Stomach (tissue), 4 donors: ENCODE measurements at regions not wholly inside any gene's neighbourhood (a gene's known extent, or its start where the extent isn't known, plus 50 kb on each side); places are given as distances from the start of the nearest gene placed in this dataset.

Source experiments
- CTCF ChIP-seq, 7 experiments: fragments of 450-650 bp in 4 of 7; fragments of 200-600 bp in 3 of 7; sonication (generic) in 3 of 7; IDR thresholded peaks; one replicate each; pipeline ENCODE4 v1.5.1; 2016 to 2019; ENCODE audit warnings: antibody characterized with exemption in 7 of 7, control low read depth in 2 of 7, mild to moderate bottlenecking in 1 of 7
- EP300 ChIP-seq: sonication (generic); formaldehyde crosslinking; IDR thresholded peaks from one replicate; pipeline ENCODE4 v1.6.1; 2017; ENCODE audit warnings: antibody characterized with exemption
- POLR2A ChIP-seq, 4 donors: fragments of 450-650 bp; IDR thresholded peaks; one replicate each; pipeline ENCODE4 v1.6.1; 2016; ENCODE audit warnings: antibody characterized with exemption in 4 of 4, control low read depth in 2 of 4, mild to moderate bottlenecking in 1 of 4, moderate library complexity in 1 of 4
- POLR2AphosphoS5 ChIP-seq, 3 donors: sonication (generic); formaldehyde crosslinking; IDR thresholded peaks; one replicate each; pipeline ENCODE4 v1.6.1; 2016; ENCODE audit warnings: antibody characterized with exemption in 3 of 3

- no peak for TF ChIP-seq CTCF (IDR thresholded peaks at IDR 0.05)
- TF ChIP-seq POLR2A (IDR thresholded peaks at IDR 0.05) = no peak
- TF ChIP-seq POLR2AphosphoS5 (IDR thresholded peaks at IDR 0.05) = no peak
- no peak for TF ChIP-seq EP300
Observed at GRCh38 chr4:20443015-20443805, 191.5 kb downstream of the SLIT2 start.
